ENCODE measurements at regions not wholly inside any gene's neighbourhood (a gene's known extent, or its start where the extent isn't known, plus 50 kb on each side); places are given as distances from the start of the nearest gene placed in this dataset.

- dilution Hi-C loops (cut with MboI; ENCODE audit: extremely low pct_ligation_motif_present, low sequenced_read_pairs) (no loop called here), intact Hi-C loops (cut with micrococcal nuclease) (no loop called here)
- Histone ChIP-seq H3K9ac (replicated peaks; ENCODE audit: extremely low read depth, insufficient read depth, low read length) (no peak overlapping the region), H3K79me2 (ENCODE audit: control insufficient read depth, insufficient read depth, low read length) (no peaks in the 10 kb centered on the region), H3K27me3 (ENCODE audit: control insufficient read depth in 2 of 2, insufficient read depth in 2 of 2, low read length in 2 of 2) (no peaks in the 10 kb centered on the region), H3K4me3 (replicated peaks in 1 of 3; ENCODE audit: insufficient read depth in 1 of 3, low read depth in 1 of 3, low read length in 3 of 3) (no peak overlapping the region), H3K4me2 (ENCODE audit: insufficient read depth, low read length) (no peak overlapping the region), H3K36me3 (ENCODE audit: control insufficient read depth in 2 of 2, extremely low read depth in 1 of 2, insufficient read depth in 2 of 2, low read length in 2 of 2) (no peaks in the 10 kb centered on the region), H3K9me1 (replicated peaks; ENCODE audit: control insufficient read depth, extremely low read depth, insufficient read depth, low read length) (no peaks in the 10 kb centered on the region), H4K20me1 (replicated peaks; ENCODE audit: control insufficient read depth, extremely low read depth, insufficient read depth, low read length) (no peaks in the 10 kb centered on the region), H2AFZ (ENCODE audit: low read depth, low read length) (no peak overlapping the region), H3K9me3 (replicated peaks; ENCODE audit: control insufficient read depth, insufficient read depth, low read length) (no peaks in the 10 kb centered on the region), H3K27ac (ENCODE audit: insufficient read depth, low read depth, low read length) (no peak overlapping the region), H3K4me1 (ENCODE audit: control insufficient read depth, extremely low read depth, insufficient read depth, low read length) (no peaks in the 10 kb centered on the region)
- no peak for FAIRE-seq
- no peak for TF ChIP-seq CTCF (IDR thresholded peaks at IDR 0.05; ENCODE audit: extremely low read depth in 1 of 2, insufficient read depth in 1 of 2, low read depth in 1 of 2, low read length in 2 of 2)
- TF ChIP-seq POLR2AphosphoS5 (IDR thresholded peaks at IDR 0.05; ENCODE audit: insufficient read depth, low read depth, low read length): no peak
- no peak for TF ChIP-seq JUN (IDR thresholded peaks at IDR 0.05; ENCODE audit: borderline replicate concordance, insufficient read depth, insufficient read length, low read depth)
- TF ChIP-seq FOS (IDR thresholded peaks at IDR 0.05; ENCODE audit: borderline replicate concordance, insufficient read depth, low read length): no peak
- TF ChIP-seq GATA2 (IDR thresholded peaks at IDR 0.05; ENCODE audit: insufficient read depth, insufficient read length, low read depth, low read length): no peak
- no peak for TF ChIP-seq EZH2 (IDR thresholded peaks at IDR 0.05; ENCODE audit: borderline replicate concordance, low read depth, low read length, severe bottlenecking)
- TF ChIP-seq MYC (IDR thresholded peaks at IDR 0.05; ENCODE audit: low read depth, low read length): no peak
- TF ChIP-seq MAX (IDR thresholded peaks at IDR 0.05; ENCODE audit: insufficient read depth, insufficient read length): no peak
- no peak for TF ChIP-seq POLR2A (IDR thresholded peaks at IDR 0.05; ENCODE audit: low read depth, low read length)
- BruUV-seq (replicated peaks): no TSS peak
- no peak for DNase-seq (ENCODE audit: low read depth, low spot score)
- POLR2A ChIA-PET: no interaction called here
- CTCF ChIA-PET: no interaction called here
Observed at GRCh38 chr9:7957803-7958202, 158.2 kb upstream of the DMAC1 start.

All from endothelial cell of umbilical vein (primary cell).